Neuron (in vitro differentiated cells): ENCODE measurements at regions not wholly inside any gene's neighbourhood (a gene's known extent, or its start where the extent isn't known, plus 50 kb on each side); places are given as distances from the start of the nearest gene placed in this dataset.

Experiments used
- H2AFZ ChIP-seq: one replicate; pipeline ENCODE4 v1.6.1; 2013; ENCODE audit warnings: low read depth, mild to moderate bottlenecking, inconsistent platforms, low read length, moderate library complexity
- H3K27me3 ChIP-seq: one replicate; pipeline ENCODE4 v1.6.1; 2013; ENCODE audit warnings: low read length; ENCODE audit not compliant: insufficient read depth
- H3K36me3 ChIP-seq: one replicate; pipeline ENCODE4 v1.6.1; 2013; ENCODE audit warnings: low read length; ENCODE audit not compliant: insufficient read depth
- H3K4me1 ChIP-seq: one replicate; pipeline ENCODE4 v1.6.1; 2013; ENCODE audit warnings: low read length; ENCODE audit not compliant: insufficient read depth
- H3K4me3 ChIP-seq: 2 replicates; pipeline ENCODE4 v1.5.1; 2013; ENCODE audit warnings: mild to moderate bottlenecking, low read length, moderate library complexity
- H3K9me3 ChIP-seq: one replicate; pipeline ENCODE4 v1.6.1; 2013; ENCODE audit warnings: low read length

DNA sequence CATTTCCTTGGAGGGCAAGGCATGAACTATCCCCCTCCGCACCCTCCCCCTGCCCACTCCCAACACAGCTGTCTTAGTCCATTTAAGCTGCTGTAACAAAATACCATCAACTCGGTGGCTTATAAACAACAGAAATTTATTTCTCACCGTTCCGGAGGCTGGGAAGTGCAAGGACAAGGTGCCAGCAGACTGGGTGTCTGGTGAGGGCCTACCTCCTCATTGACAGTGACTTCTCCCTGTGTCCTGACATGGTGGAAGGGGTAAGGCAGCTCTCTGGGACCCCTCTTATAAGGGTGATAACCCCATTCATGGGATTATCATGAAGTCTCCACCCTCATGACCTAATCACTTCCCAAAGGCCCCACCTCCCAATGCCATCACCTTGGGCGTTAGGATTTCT lies 114.3 kb upstream of the MAFB start:
- no peaks in the 10 kb centered on the region for H3K9me3 ChIP-seq
- no peaks in the 10 kb centered on the region for H3K36me3 ChIP-seq

DNA sequence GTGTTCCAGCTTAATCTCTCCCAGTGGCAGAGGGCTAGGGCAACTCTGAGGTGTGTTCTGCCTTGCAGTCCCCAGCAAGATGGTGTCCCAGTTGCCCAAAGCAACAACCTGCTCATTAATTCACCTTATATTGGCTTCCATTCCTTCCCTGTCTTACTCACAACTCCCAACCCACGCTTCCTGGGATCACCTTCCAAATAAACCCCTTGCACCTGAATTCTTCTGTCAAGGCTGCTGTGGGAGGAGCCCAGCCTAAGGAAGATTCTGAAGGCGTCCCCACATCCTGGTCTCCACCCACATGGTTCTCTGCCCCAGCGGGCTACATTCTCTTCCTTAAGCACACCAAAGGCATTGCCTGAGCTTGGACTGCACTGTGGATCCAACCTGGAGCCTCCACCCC lies 116.6 kb upstream of the MAFB start:
- peaks cover 15% of the 10 kb centered on the region for H3K27me3 ChIP-seq
- H3K4me3 ChIP-seq = no peak overlapping the region
- H2AFZ ChIP-seq = no peak overlapping the region
- no peaks in the 10 kb centered on the region for H3K4me1 ChIP-seq
- no peaks in the 10 kb centered on the region for H3K9me3 ChIP-seq
- H3K36me3 ChIP-seq = no peaks in the 10 kb centered on the region

More for the DNA sequence above, 114.3 kb upstream of the MAFB start:
- Histone ChIP-seq H3K4me1 (no peaks in the 10 kb centered on the region), H3K27me3 (peaks cover 7% of the 10 kb centered on the region), H2AFZ (no peak overlapping the region), H3K4me3 (no peak overlapping the region)

DNA sequence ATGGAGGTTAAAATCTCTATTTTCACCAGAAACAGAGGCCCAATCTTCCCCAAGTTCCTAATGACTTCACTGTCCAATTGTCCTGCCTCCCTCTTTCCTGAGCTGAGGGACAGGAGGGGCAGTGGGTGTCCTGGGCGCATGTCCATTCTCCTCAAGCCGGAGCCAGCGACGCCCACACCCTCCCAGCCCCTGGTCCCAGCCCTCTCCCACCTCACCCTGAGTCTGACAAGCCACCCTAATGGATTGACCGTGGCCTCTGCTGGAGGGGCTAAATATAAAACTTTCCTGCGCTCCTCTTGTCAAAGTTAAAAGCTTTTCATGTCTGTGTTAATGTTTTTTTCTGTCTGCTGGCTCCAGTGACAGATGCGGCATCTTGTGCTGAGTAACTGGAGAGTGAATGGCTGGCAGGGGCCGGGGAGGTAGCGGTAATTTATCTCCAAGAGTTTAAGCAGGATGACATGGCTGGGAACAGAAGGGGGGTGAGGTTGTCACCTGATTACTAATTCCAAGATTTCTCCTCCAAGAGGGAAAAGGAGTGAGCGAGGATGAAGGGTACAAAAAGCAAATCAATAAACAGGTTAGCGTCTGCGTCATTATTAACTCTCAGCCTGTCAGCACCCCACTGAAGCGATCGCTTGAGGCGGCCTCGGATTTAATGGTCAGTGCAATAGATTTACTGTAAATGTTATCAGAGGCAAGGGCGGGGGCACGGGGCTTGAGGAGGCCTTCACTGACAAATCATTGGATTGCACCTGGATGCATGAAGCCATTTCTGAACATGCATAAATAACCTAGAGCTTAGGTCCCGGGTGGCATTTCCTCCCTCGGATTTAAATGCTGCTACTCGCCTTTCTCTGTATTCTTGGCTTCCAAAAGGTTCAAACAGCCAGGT lies 118.1 kb upstream of the MAFB start:
- H3K4me3 ChIP-seq = no peak overlapping the region
- peaks cover 15% of the 10 kb centered on the region for H3K27me3 ChIP-seq
- H2AFZ ChIP-seq = no peak overlapping the region
- no peaks in the 10 kb centered on the region for H3K4me1 ChIP-seq
- H3K36me3 ChIP-seq = no peaks in the 10 kb centered on the region
- H3K9me3 ChIP-seq = no peaks in the 10 kb centered on the region

DNA sequence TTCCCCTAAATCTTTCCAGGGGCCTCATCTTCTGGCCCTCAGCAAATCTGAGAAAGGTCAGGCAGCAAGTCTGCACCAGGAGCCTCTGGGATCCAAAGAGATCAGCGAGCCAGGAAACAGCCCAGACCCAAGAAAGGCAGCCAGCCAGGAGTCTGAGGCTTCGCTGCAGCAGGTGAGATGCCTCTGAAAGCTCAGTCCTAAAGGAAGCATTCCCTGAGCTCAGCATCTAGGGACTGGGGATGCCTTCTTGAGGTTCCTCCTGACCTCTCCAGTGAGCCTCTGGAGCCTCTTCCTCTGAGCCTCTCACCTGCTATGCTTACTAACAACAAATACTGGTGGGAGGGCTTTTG lies 118.8 kb upstream of the MAFB start:
- Histone ChIP-seq H3K27me3 (peaks cover 15% of the 10 kb centered on the region), H2AFZ (no peak overlapping the region), H3K4me1 (no peaks in the 10 kb centered on the region), H3K4me3 (no peak overlapping the region), H3K36me3 (no peaks in the 10 kb centered on the region), H3K9me3 (no peaks in the 10 kb centered on the region)

DNA sequence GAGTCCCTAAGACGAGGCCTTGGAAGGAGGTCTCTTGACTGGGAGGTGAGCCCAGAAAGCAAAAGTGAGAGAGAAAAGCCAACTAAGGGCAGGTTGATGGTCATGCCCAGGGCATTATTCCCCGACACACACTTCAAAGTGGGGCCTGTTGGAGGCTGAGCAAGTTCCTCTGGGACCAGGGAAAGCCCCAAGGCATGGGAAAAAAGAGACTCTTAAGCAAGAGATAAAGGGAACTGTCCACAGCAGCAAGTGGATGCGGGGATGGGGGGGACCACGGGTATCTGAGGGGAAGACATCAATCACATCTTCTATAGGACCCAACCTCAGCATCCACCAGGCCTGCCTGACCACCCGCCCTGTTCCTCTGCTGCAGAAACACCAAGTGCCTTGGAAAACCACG lies 119.9 kb upstream of the MAFB start:
- no peak overlapping the region for H2AFZ ChIP-seq
- no peak overlapping the region for H3K4me3 ChIP-seq
- H3K27me3 ChIP-seq = peaks cover 15% of the 10 kb centered on the region
- H3K36me3 ChIP-seq = no peaks in the 10 kb centered on the region
- H3K9me3 ChIP-seq = no peaks in the 10 kb centered on the region
- H3K4me1 ChIP-seq = no peaks in the 10 kb centered on the region

DNA sequence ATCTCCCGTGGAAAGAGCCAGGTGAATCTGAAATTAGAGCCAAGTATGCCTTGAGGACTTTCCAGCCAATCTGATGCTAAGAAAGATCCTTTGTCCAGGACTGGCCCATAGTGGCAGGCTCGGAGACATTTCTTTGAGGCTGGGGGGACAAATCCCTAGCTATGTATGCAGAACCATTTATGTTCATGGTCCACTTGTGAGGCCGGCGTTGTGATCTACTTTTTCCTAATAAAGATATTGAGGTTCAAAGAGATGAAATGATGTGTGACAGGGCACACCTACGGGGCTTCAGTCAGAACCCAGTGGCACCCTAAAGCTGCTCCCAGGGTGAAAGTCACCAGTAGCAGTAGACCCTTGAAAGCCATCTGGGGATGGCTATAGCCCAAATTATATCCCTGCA lies 120.3 kb upstream of the MAFB start:
- H3K4me1 ChIP-seq = no peaks in the 10 kb centered on the region
- H3K4me3 ChIP-seq = no peak overlapping the region
- peaks cover 15% of the 10 kb centered on the region for H3K27me3 ChIP-seq
- H3K9me3 ChIP-seq = no peaks in the 10 kb centered on the region
- H3K36me3 ChIP-seq = no peaks in the 10 kb centered on the region
- no peak overlapping the region for H2AFZ ChIP-seq

DNA sequence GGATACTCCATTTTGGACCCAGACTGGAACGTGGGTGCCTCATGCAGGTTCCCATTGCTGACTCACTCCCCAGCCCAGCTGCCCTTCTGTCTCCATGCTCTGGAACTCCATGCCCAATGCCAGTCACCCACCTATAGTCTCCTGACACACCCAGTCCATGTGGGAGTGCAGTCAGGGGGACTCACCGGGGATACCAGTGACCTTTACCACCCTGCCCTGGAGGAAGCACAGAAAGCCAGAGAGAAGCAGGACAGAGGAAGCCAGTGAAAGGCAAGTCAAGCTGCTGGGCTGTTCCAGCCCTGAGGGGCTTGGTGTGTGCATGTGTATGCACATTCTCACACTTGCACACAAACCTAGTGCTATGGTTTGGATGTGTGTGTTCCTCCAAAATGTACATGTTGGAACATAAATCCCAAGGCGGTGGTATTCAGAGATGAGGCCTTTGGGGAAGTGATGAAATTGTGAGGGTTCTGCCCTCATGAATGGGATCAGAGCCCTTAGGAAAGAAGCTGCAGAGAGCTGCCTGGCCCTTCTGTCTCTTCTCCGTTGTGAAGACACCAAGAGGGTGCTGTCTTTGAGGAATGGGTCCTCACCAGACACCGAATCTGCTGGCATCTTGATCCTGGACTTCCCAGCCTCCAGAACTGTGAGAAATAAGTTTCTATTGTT lies 121.4 kb upstream of the MAFB start:
- H3K4me1 ChIP-seq = no peaks in the 10 kb centered on the region
- no peak overlapping the region for H3K4me3 ChIP-seq
- H3K27me3 ChIP-seq = peaks cover 15% of the 10 kb centered on the region
- no peaks in the 10 kb centered on the region for H3K36me3 ChIP-seq
- no peak overlapping the region for H2AFZ ChIP-seq
- H3K9me3 ChIP-seq = no peaks in the 10 kb centered on the region

DNA sequence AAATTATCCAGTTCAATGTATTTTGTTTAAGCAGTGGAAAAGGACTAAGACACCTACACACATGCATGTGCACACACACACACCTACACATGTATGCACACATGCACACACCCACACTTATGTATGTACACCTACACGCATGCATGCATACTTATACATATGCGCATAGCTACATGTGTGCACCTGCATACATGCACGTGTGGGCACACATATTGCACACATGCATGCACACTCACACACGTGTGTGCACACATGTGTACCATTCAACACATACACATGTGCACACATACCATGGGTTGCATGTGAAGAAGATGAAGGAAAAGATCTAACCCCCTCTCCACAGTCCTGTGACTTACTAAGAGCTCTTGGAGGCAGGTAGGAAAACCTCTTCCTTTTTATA lies 122.0 kb upstream of the MAFB start:
- Histone ChIP-seq H3K36me3 (no peaks in the 10 kb centered on the region), H3K4me1 (no peaks in the 10 kb centered on the region), H3K9me3 (no peaks in the 10 kb centered on the region), H3K4me3 (no peak overlapping the region), H3K27me3 (peaks cover 15% of the 10 kb centered on the region), H2AFZ (no peak overlapping the region)

DNA sequence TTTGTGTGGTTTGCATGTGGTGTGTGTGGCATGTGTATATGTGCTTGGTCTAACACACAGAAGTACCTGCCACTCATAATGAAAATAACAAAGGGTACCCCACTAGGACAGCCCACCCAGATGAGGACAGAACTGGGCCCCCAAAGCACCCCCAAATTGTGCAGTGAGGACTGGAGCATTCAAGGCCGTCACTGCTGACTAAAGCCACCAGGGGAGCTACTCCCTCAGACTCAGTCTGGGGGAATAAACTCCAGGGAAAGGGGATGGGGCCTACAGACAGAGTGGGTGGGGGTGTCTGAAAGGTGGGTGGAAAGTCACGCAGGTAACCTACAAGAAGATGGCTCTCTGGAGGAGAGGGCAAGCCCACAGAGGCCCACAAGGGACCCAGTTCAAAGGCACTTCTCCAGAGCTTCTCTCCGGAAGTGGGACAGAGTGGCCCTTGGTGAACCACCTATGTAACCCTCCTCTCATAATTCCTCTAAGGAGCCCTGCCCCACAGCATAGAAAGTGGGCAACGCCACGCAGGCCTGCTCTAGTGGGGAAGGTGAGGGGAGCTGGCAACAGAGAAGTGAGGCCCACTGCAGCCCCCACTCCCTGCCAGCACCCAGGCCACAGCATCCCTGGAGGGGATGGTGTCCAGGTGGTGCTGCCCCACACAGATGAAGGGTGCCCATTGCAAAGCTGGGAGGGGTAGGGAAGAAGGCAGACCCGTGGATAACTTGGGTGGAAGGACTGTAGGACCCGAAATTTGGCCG lies 122.8 kb upstream of the MAFB start:
- Histone ChIP-seq H3K4me3 (no peak overlapping the region), H3K4me1 (no peaks in the 10 kb centered on the region)

DNA sequence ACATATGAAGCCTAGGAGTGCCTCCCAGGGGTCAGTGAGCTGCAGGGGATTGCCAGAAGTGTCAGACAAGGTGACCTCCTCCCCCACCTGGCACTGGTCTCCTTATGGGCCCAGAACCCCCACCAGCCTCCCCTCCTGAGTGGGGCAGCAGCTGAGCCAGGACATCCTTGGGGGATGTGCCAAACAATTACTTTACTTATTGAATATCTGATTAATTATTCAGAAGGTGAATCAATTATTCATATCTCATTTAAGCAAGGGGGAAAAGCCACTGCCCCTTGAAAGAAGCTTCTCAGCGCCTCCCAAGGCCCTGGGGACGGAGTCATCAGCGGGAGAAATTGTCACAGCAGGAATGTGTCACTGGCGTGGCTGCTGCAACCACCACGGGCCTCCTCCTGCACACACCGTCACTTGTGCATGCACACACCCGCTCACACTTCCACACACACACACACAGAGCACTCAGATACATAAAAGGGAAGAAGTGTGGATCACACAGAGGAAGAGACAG lies 123.4 kb upstream of the MAFB start:
- H3K4me1 ChIP-seq = no peaks in the 10 kb centered on the region
- no peak overlapping the region for H3K4me3 ChIP-seq
- no peak overlapping the region for H2AFZ ChIP-seq
- peaks cover 8% of the 10 kb centered on the region for H3K27me3 ChIP-seq
- H3K36me3 ChIP-seq = no peaks in the 10 kb centered on the region
- no peaks in the 10 kb centered on the region for H3K9me3 ChIP-seq

More for the DNA sequence above, 122.8 kb upstream of the MAFB start:
- Histone ChIP-seq H3K9me3 (no peaks in the 10 kb centered on the region), H3K27me3 (peaks cover 14% of the 10 kb centered on the region), H3K36me3 (no peaks in the 10 kb centered on the region), H2AFZ (no peak overlapping the region)

DNA sequence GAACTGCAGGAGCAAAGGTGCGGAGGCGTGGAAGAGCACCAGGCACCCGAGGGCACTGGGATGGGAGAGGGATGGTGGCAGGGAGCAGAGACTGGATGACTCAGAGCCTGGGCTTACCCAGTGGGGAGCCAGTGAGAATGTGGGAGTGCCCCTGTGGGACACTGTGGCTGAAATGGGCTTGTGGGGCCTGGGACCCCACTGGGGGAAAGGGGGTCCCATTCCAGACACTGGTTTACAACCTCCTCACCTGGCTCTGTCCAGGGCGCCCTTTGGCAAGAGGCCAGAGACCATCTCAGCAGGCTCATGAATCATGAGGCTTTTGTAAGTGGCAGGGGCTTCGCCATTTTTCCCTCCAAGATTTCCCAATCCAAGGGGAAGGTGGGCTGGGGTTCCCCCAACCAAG lies 124.0 kb upstream of the MAFB start:
- H3K4me1 ChIP-seq = no peaks in the 10 kb centered on the region
- no peaks in the 10 kb centered on the region for H3K9me3 ChIP-seq
- no peak overlapping the region for H2AFZ ChIP-seq
- no peaks in the 10 kb centered on the region for H3K36me3 ChIP-seq
- H3K4me3 ChIP-seq = no peak overlapping the region
- peaks cover 8% of the 10 kb centered on the region for H3K27me3 ChIP-seq

DNA sequence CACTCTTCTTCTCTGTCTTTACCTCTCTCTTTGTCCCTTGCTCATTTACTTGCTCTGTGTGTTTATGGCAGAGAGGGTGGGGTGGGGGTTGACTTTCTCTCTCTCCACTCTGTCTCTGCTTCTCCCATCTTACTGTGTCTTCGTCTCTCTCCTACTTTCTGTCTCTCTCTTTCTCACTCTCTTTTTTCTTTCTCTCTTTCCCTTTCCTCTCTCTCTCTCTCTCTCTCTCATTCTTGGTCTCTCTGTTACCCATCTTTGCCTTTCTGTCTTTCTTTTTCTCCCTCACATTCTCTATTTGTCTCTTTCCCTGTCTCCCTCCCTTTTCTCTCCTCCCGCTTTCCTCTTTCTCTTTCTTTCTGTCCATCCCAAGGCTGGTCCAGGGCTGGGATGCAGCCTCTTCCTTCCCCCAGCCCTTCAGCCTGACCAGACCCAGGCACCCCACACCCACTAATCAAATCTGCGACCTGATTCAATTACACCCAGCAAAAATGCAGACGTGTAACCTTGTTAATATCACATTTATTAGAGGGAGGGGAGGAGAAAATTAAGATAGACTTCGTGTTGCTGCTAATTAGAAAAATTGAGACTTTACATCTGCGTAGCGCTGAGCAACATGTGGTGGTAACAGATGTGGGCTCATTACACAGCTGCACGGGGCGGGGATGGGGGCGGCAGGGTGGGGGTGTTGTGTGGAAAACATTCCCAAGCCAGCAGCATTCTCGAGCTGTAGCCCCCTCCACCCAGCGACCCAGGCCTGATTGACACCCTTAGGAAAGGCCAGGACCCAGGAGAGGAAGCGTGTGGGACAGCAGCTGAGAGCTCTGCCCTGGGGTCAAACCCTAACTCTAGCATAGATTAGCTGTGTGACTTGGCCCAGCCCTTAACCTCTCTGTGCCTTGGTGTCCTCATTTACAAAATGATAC lies 124.9 kb upstream of the MAFB start:
- Histone ChIP-seq H3K4me3 (no peak overlapping the region), H3K36me3 (no peaks in the 10 kb centered on the region), H3K27me3 (peaks cover 3% of the 10 kb centered on the region), H2AFZ (no peak overlapping the region), H3K4me1 (no peaks in the 10 kb centered on the region), H3K9me3 (no peaks in the 10 kb centered on the region)
